ENCODE measurements at regions not wholly inside any gene's neighbourhood (a gene's known extent, or its start where the extent isn't known, plus 50 kb on each side); places are given as distances from the start of the nearest gene placed in this dataset.
"Not testable (repeated sequence)": the region's sequence is repeated elsewhere in the genome, so short reads cannot be mapped to it uniquely, and the experiment has no call there.

DNA sequence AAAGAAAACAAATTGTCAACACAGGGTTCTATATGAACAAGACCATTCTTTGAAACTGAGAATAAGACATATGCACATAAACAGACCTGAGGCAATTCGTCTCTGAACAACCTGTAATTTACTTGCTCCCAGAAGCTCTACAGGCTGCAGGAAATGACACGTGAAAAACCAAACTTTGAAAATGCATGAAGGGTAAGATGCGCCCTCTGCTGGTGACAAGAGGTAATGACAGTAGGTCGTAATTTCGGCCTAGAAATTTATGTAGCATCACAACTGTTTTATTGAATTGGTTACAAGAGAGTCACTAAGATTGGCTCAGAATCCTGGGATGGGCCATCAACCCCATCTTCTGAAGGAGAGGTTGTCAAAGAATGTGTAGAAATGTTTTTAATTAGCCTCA, 276.5 kb downstream of the PPP4R3C start:
- Histone ChIP-seq H3K4me3 (ENCODE audit: low read depth in 1 of 5, low read length in 5 of 5) (no peak overlapping the region), H3K27me3 (ENCODE audit: control insufficient read depth in 5 of 5, insufficient read depth in 4 of 5, low read length in 5 of 5) (peaks cover 0 to 4% (median 2%) of the 10 kb centered on the region in 5 donors), H3K9ac (ENCODE audit: low read length in 5 of 5) (no peak overlapping the region), H3K36me3 (ENCODE audit: control insufficient read depth in 5 of 5, insufficient read depth in 5 of 5, low read length in 5 of 5) (no peaks in the 10 kb centered on the region), H3K9me3 (ENCODE audit: control insufficient read depth in 5 of 5, low read length in 5 of 5) (no peaks in the 10 kb centered on the region), H3K27ac (ENCODE audit: low read depth, low read length) (no peak overlapping the region), H3K4me1 (ENCODE audit: control insufficient read depth in 5 of 5, insufficient read depth in 5 of 5, low read length in 5 of 5) (no peaks in the 10 kb centered on the region)

- H3K36me3 ChIP-seq (ENCODE audit: control insufficient read depth in 5 of 5, insufficient read depth in 5 of 5, low read length in 5 of 5): no peaks in the 10 kb centered on the region
- no peak overlapping the region for H3K4me3 ChIP-seq (ENCODE audit: low read depth in 1 of 5, low read length in 5 of 5)
- no peaks in the 10 kb centered on the region for H3K4me1 ChIP-seq (ENCODE audit: control insufficient read depth in 5 of 5, insufficient read depth in 5 of 5, low read length in 5 of 5)
- H3K9ac ChIP-seq (ENCODE audit: low read length in 5 of 5): no peak overlapping the region
- H3K9me3 ChIP-seq (ENCODE audit: control insufficient read depth in 5 of 5, low read length in 5 of 5): no peaks in the 10 kb centered on the region
- H3K27me3 ChIP-seq (ENCODE audit: control insufficient read depth in 5 of 5, insufficient read depth in 4 of 5, low read length in 5 of 5): peaks cover 0 to 3% (median 0%) of the 10 kb centered on the region in 5 donors
- H3K27ac ChIP-seq (ENCODE audit: low read depth, low read length): no peak overlapping the region
Measured at GRCh38 chrX:27163236-27163635, 299.9 kb downstream of the PPP4R3C start.

- no peaks in the 10 kb centered on the region for H3K4me1 ChIP-seq (ENCODE audit: control insufficient read depth in 5 of 5, insufficient read depth in 5 of 5, low read length in 5 of 5)
- no peak overlapping the region for H3K9ac ChIP-seq (ENCODE audit: low read length in 5 of 5)
- H3K4me3 ChIP-seq (ENCODE audit: low read depth in 1 of 5, low read length in 5 of 5): no peak overlapping the region
- no peaks in the 10 kb centered on the region for H3K36me3 ChIP-seq (ENCODE audit: control insufficient read depth in 5 of 5, insufficient read depth in 5 of 5, low read length in 5 of 5)
- H3K9me3 ChIP-seq (ENCODE audit: control insufficient read depth in 5 of 5, low read length in 5 of 5): no peaks in the 10 kb centered on the region
- peaks cover 0 to 3% (median 0%) of the 10 kb centered on the region in 5 donors for H3K27me3 ChIP-seq (ENCODE audit: control insufficient read depth in 5 of 5, insufficient read depth in 4 of 5, low read length in 5 of 5)
- no peak overlapping the region for H3K27ac ChIP-seq (ENCODE audit: low read depth, low read length)
Measured at GRCh38 chrX:27162496-27162895, 300.6 kb downstream of the PPP4R3C start.

DNA sequence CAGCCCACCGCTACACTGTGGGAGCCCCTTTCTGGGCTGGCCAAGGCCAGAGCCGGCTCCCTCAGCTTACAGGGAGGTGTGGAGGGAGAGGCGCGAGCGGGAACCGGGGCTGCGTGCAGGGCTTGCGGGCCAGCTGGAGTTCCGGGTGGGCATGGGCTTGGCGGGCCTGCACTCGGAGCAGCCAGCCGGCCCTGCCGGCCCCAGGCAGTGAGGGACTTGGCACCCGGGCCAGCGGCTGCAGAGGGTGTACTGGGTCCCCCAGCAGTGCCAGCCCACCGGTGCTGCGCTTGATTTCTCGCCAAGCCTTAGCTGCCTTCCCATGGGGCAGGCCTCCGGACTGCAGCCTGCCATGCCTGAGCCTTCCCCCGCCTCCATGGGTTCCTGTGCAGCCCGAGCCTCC, 306.2 kb downstream of the PPP4R3C start:
- not testable (repeated sequence) for H3K36me3 ChIP-seq (ENCODE audit: control insufficient read depth in 5 of 5, insufficient read depth in 5 of 5, low read length in 5 of 5); H3K4me3 ChIP-seq (ENCODE audit: low read depth in 1 of 5, low read length in 5 of 5); H3K9ac ChIP-seq (ENCODE audit: low read length in 5 of 5); H3K27ac ChIP-seq (ENCODE audit: low read depth, low read length); H3K4me1 ChIP-seq (ENCODE audit: control insufficient read depth in 5 of 5, insufficient read depth in 5 of 5, low read length in 5 of 5); H3K27me3 ChIP-seq (ENCODE audit: control insufficient read depth in 5 of 5, insufficient read depth in 4 of 5, low read length in 5 of 5); H3K9me3 ChIP-seq (ENCODE audit: control insufficient read depth in 5 of 5, low read length in 5 of 5)

- no peaks in the 10 kb centered on the region for H3K9me3 ChIP-seq (ENCODE audit: control insufficient read depth in 5 of 5, low read length in 5 of 5)
- peaks cover 0 to 4% (median 0%) of the 10 kb centered on the region in 5 donors for H3K27me3 ChIP-seq (ENCODE audit: control insufficient read depth in 5 of 5, insufficient read depth in 4 of 5, low read length in 5 of 5)
- no peaks in the 10 kb centered on the region for H3K4me1 ChIP-seq (ENCODE audit: control insufficient read depth in 5 of 5, insufficient read depth in 5 of 5, low read length in 5 of 5)
- no peak overlapping the region for H3K27ac ChIP-seq (ENCODE audit: low read depth, low read length)
- no peaks in the 10 kb centered on the region for H3K36me3 ChIP-seq (ENCODE audit: control insufficient read depth in 5 of 5, insufficient read depth in 5 of 5, low read length in 5 of 5)
- H3K9ac ChIP-seq (ENCODE audit: low read length in 5 of 5): no peak overlapping the region
- no peak overlapping the region for H3K4me3 ChIP-seq (ENCODE audit: low read depth in 1 of 5, low read length in 5 of 5)
Measured at GRCh38 chrX:27136325-27136724, 326.8 kb downstream of the PPP4R3C start.

DNA sequence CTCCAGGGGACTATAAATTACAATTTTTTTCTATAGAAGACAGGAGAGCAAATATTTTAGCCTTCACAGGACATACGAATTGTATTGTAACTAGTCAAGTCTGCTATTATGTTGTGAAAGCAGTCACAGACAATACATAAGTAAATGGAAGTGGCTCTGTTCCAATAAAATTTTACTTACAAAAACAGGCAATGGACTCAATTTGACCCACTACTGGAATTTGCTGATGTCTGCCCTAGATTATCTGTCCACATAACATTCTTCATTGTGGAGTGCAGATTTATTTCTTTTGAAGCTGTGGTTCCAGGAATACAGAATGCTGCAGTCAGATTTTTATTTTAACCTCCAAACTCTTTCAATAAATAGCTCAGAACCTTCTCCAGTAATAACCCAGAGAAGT, 330.3 kb downstream of the PPP4R3C start:
- Histone ChIP-seq H3K4me3 (ENCODE audit: low read depth in 1 of 5, low read length in 5 of 5) (no peak overlapping the region), H3K9ac (ENCODE audit: low read length in 5 of 5) (no peak overlapping the region), H3K36me3 (ENCODE audit: control insufficient read depth in 5 of 5, insufficient read depth in 5 of 5, low read length in 5 of 5) (no peaks in the 10 kb centered on the region), H3K27me3 (ENCODE audit: control insufficient read depth in 5 of 5, insufficient read depth in 4 of 5, low read length in 5 of 5) (peaks cover 0 to 2% (median 0%) of the 10 kb centered on the region in 5 donors), H3K9me3 (ENCODE audit: control insufficient read depth in 5 of 5, low read length in 5 of 5) (no peaks in the 10 kb centered on the region), H3K27ac (ENCODE audit: low read depth, low read length) (no peak overlapping the region), H3K4me1 (ENCODE audit: control insufficient read depth in 5 of 5, insufficient read depth in 5 of 5, low read length in 5 of 5) (no peaks in the 10 kb centered on the region)

GRCh38 chrX:27087176-27087575, 376.0 kb downstream of the PPP4R3C start:
- H3K4me3 ChIP-seq (ENCODE audit: low read depth in 1 of 5, low read length in 5 of 5); H3K4me1 ChIP-seq (ENCODE audit: control insufficient read depth in 5 of 5, insufficient read depth in 5 of 5, low read length in 5 of 5); H3K9me3 ChIP-seq (ENCODE audit: control insufficient read depth in 5 of 5, low read length in 5 of 5); H3K27me3 ChIP-seq (ENCODE audit: control insufficient read depth in 5 of 5, insufficient read depth in 4 of 5, low read length in 5 of 5); H3K27ac ChIP-seq (ENCODE audit: low read depth, low read length); H3K36me3 ChIP-seq (ENCODE audit: control insufficient read depth in 5 of 5, insufficient read depth in 5 of 5, low read length in 5 of 5); H3K9ac ChIP-seq (ENCODE audit: low read length in 5 of 5): not testable (repeated sequence)

DNA sequence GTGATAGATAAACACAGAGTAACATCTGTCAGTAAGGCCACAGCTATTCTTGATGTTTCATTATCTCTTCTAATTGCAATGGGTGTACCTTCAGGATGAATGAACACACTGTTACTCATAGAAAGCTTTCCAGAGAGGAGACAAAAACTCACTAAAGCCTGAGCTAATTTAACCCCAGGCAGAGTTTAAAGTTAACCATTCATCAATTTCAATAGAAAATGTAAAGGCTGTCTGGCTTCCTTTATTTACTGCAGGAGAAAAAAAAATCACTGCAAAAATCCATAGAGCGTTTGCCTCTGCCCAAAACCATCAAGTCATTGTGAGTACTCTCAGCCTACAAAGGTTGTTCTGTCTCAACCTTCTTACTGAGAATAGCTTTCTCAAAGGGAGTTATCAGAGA, 376.9 kb downstream of the PPP4R3C start:
- H3K9me3 ChIP-seq (ENCODE audit: control insufficient read depth in 5 of 5, low read length in 5 of 5): no peaks in the 10 kb centered on the region
- H3K4me1 ChIP-seq (ENCODE audit: control insufficient read depth in 5 of 5, insufficient read depth in 5 of 5, low read length in 5 of 5): no peaks in the 10 kb centered on the region
- no peaks in the 10 kb centered on the region for H3K36me3 ChIP-seq (ENCODE audit: control insufficient read depth in 5 of 5, insufficient read depth in 5 of 5, low read length in 5 of 5)
- no peaks in the 10 kb centered on the region for H3K27me3 ChIP-seq (ENCODE audit: control insufficient read depth in 5 of 5, insufficient read depth in 4 of 5, low read length in 5 of 5)
- no peak overlapping the region for H3K4me3 ChIP-seq (ENCODE audit: low read depth in 1 of 5, low read length in 5 of 5)
- no peak overlapping the region for H3K27ac ChIP-seq (ENCODE audit: low read depth, low read length)
- no peak overlapping the region for H3K9ac ChIP-seq (ENCODE audit: low read length in 5 of 5)

DNA sequence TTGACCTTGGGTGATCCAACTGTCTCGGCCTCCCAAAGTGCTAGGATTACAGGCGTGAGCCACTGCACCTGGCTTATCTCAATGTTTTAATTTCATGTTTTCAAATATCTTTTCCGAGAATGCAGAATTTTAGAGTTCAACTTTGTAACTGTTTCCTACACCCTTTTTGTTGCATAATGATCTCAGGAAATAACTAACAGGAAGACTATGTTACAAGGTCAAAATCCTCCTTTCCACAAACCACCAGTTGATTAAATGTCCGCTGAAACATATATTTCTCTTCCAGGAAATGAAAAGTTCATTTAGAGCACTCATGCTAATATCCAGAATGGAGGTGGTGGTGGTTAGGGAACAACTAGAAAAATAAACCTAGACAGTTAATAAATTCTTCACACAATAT, 377.8 kb downstream of the PPP4R3C start:
- Histone ChIP-seq H3K4me1 (ENCODE audit: control insufficient read depth in 5 of 5, insufficient read depth in 5 of 5, low read length in 5 of 5) (no peaks in the 10 kb centered on the region), H3K9ac (ENCODE audit: low read length in 5 of 5) (no peak overlapping the region), H3K9me3 (ENCODE audit: control insufficient read depth in 5 of 5, low read length in 5 of 5) (no peaks in the 10 kb centered on the region), H3K36me3 (ENCODE audit: control insufficient read depth in 5 of 5, insufficient read depth in 5 of 5, low read length in 5 of 5) (no peaks in the 10 kb centered on the region), H3K4me3 (ENCODE audit: low read depth in 1 of 5, low read length in 5 of 5) (no peak overlapping the region), H3K27ac (ENCODE audit: low read depth, low read length) (no peak overlapping the region), H3K27me3 (ENCODE audit: control insufficient read depth in 5 of 5, insufficient read depth in 4 of 5, low read length in 5 of 5) (no peaks in the 10 kb centered on the region)

DNA sequence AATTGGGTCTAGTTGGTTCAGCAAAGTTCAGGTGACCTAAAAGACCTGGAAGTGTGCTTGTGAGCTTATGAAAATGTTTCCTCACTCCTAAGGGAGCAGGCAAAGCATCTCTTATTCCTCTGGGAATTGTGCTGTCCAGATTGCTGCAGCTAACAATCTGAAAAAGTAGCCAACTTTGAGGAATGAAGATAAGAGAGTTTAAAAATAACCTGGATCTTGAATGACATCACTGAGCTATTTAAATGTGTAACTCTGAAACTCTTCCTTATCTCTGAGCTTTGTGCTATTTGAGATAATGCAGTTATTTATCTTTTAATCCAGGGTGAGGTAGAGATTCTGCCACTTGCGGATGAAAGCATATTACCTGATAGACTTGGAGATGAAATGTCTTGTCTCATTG, 384.8 kb downstream of the PPP4R3C start:
- H3K9me3 ChIP-seq (ENCODE audit: control insufficient read depth in 5 of 5, low read length in 5 of 5): peaks cover 0 to 15% (median 9%) of the 10 kb centered on the region in 5 donors
- H3K9ac ChIP-seq (ENCODE audit: low read length in 5 of 5): no peak overlapping the region
- no peak overlapping the region for H3K4me3 ChIP-seq (ENCODE audit: low read depth in 1 of 5, low read length in 5 of 5)
- H3K27ac ChIP-seq (ENCODE audit: low read depth, low read length): no peak overlapping the region
- H3K4me1 ChIP-seq (ENCODE audit: control insufficient read depth in 5 of 5, insufficient read depth in 5 of 5, low read length in 5 of 5): no peaks in the 10 kb centered on the region
- no peaks in the 10 kb centered on the region for H3K27me3 ChIP-seq (ENCODE audit: control insufficient read depth in 5 of 5, insufficient read depth in 4 of 5, low read length in 5 of 5)
- H3K36me3 ChIP-seq (ENCODE audit: control insufficient read depth in 5 of 5, insufficient read depth in 5 of 5, low read length in 5 of 5): no peaks in the 10 kb centered on the region

DNA sequence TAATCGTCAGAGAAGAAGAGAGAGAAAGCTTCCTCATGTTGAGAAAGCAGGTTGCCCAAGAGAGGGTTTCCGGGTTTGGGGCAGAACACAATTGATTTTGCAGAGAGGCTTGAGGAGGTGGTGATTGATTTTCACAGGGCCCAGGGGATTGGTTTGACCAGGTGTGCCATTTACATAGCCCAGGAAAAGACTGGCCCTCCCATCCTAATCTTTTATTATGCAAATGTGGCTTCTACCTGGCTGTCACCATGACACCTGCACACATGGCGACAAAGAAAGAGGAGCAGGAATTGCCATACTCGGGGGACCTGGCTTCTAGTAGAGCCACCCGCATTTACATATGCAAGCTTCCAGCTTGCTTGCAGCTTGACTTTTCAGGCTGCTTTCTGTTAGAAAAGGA, 405.3 kb downstream of the PPP4R3C start:
- Histone ChIP-seq H3K4me1 (ENCODE audit: control insufficient read depth in 5 of 5, insufficient read depth in 5 of 5, low read length in 5 of 5) (no peaks in the 10 kb centered on the region), H3K27ac (ENCODE audit: low read depth, low read length) (no peak overlapping the region), H3K4me3 (ENCODE audit: low read depth in 1 of 5, low read length in 5 of 5) (no peak overlapping the region), H3K36me3 (ENCODE audit: control insufficient read depth in 5 of 5, insufficient read depth in 5 of 5, low read length in 5 of 5) (no peaks in the 10 kb centered on the region), H3K9ac (ENCODE audit: low read length in 5 of 5) (no peak overlapping the region), H3K9me3 (ENCODE audit: control insufficient read depth in 5 of 5, low read length in 5 of 5) (peaks cover 0 to 2% (median 0%) of the 10 kb centered on the region in 5 donors), H3K27me3 (ENCODE audit: control insufficient read depth in 5 of 5, insufficient read depth in 4 of 5, low read length in 5 of 5) (no peaks in the 10 kb centered on the region)
